H1 (cell line): ENCODE measurements at regions not wholly inside any gene's neighbourhood (a gene's known extent, or its start where the extent isn't known, plus 50 kb on each side); places are given as distances from the start of the nearest gene placed in this dataset.

Experiments
- TEAD4 ChIP-seq: IDR thresholded peaks from 2 replicates; pipeline ENCODE4 v1.6.1; 2012; ENCODE audit warnings: low read depth, low read length, inconsistent platforms, mixed read lengths
- TF ChIP-seq, protein P1 (sequence below): fragments of 300-600 bp; sonication (generic); IDR thresholded peaks from 2 replicates; pipeline ENCODE4 v1.7.1; 2012; ENCODE audit warnings: low read length, moderate library complexity, mild to moderate bottlenecking, inconsistent platforms; ENCODE audit not compliant: insufficient replicate concordance

DNA sequence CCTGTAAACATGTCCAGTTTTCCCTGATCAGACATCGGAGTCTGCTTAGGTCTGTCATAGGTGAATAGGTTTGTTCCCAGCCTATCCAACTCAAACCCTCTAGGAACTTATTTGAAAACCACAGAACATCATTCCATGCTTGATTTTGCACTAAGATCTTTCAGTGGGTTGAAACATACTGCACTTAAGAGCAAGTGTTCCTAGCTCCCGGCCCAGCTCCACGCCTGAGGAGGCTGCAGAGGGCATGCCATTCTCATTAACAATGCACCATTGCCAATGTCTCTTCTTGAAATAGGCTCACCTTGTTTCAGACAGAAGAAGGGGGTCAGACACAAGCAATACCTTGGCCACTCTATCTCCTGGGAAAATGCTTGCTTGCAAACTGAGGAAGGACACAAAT is 78.0 kb upstream of the EGR2 start (continued):
- TF ChIP-seq, protein P1, sequence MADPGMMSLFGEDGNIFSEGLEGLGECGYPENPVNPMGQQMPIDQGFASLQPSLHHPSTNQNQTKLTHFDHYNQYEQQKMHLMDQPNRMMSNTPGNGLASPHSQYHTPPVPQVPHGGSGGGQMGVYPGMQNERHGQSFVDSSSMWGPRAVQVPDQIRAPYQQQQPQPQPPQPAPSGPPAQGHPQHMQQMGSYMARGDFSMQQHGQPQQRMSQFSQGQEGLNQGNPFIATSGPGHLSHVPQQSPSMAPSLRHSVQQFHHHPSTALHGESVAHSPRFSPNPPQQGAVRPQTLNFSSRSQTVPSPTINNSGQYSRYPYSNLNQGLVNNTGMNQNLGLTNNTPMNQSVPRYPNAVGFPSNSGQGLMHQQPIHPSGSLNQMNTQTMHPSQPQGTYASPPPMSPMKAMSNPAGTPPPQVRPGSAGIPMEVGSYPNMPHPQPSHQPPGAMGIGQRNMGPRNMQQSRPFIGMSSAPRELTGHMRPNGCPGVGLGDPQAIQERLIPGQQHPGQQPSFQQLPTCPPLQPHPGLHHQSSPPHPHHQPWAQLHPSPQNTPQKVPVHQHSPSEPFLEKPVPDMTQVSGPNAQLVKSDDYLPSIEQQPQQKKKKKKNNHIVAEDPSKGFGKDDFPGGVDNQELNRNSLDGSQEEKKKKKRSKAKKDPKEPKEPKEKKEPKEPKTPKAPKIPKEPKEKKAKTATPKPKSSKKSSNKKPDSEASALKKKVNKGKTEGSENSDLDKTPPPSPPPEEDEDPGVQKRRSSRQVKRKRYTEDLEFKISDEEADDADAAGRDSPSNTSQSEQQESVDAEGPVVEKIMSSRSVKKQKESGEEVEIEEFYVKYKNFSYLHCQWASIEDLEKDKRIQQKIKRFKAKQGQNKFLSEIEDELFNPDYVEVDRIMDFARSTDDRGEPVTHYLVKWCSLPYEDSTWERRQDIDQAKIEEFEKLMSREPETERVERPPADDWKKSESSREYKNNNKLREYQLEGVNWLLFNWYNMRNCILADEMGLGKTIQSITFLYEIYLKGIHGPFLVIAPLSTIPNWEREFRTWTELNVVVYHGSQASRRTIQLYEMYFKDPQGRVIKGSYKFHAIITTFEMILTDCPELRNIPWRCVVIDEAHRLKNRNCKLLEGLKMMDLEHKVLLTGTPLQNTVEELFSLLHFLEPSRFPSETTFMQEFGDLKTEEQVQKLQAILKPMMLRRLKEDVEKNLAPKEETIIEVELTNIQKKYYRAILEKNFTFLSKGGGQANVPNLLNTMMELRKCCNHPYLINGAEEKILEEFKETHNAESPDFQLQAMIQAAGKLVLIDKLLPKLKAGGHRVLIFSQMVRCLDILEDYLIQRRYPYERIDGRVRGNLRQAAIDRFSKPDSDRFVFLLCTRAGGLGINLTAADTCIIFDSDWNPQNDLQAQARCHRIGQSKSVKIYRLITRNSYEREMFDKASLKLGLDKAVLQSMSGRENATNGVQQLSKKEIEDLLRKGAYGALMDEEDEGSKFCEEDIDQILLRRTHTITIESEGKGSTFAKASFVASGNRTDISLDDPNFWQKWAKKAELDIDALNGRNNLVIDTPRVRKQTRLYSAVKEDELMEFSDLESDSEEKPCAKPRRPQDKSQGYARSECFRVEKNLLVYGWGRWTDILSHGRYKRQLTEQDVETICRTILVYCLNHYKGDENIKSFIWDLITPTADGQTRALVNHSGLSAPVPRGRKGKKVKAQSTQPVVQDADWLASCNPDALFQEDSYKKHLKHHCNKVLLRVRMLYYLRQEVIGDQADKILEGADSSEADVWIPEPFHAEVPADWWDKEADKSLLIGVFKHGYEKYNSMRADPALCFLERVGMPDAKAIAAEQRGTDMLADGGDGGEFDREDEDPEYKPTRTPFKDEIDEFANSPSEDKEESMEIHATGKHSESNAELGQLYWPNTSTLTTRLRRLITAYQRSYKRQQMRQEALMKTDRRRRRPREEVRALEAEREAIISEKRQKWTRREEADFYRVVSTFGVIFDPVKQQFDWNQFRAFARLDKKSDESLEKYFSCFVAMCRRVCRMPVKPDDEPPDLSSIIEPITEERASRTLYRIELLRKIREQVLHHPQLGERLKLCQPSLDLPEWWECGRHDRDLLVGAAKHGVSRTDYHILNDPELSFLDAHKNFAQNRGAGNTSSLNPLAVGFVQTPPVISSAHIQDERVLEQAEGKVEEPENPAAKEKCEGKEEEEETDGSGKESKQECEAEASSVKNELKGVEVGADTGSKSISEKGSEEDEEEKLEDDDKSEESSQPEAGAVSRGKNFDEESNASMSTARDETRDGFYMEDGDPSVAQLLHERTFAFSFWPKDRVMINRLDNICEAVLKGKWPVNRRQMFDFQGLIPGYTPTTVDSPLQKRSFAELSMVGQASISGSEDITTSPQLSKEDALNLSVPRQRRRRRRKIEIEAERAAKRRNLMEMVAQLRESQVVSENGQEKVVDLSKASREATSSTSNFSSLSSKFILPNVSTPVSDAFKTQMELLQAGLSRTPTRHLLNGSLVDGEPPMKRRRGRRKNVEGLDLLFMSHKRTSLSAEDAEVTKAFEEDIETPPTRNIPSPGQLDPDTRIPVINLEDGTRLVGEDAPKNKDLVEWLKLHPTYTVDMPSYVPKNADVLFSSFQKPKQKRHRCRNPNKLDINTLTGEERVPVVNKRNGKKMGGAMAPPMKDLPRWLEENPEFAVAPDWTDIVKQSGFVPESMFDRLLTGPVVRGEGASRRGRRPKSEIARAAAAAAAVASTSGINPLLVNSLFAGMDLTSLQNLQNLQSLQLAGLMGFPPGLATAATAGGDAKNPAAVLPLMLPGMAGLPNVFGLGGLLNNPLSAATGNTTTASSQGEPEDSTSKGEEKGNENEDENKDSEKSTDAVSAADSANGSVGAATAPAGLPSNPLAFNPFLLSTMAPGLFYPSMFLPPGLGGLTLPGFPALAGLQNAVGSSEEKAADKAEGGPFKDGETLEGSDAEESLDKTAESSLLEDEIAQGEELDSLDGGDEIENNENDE = no peak
- no peak for TF ChIP-seq TEAD4
